HG03469 (cell line): ENCODE measurements at regions not wholly inside any gene's neighbourhood (a gene's known extent, or its start where the extent isn't known, plus 50 kb on each side); places are given as distances from the start of the nearest gene placed in this dataset.
"Not testable (repeated sequence)": the region's sequence is repeated elsewhere in the genome, so short reads cannot be mapped to it uniquely, and the experiment has no call there.

Experiments
- ATAC-seq: cut with Tn5 transposase; IDR thresholded peaks from one replicate; pipeline ENCODE4 v1.9.1; 2021; ENCODE audit warnings: mild to moderate bottlenecking, moderate library complexity, moderate number of reproducible peaks; ENCODE audit not compliant: unreplicated experiment

DNA sequence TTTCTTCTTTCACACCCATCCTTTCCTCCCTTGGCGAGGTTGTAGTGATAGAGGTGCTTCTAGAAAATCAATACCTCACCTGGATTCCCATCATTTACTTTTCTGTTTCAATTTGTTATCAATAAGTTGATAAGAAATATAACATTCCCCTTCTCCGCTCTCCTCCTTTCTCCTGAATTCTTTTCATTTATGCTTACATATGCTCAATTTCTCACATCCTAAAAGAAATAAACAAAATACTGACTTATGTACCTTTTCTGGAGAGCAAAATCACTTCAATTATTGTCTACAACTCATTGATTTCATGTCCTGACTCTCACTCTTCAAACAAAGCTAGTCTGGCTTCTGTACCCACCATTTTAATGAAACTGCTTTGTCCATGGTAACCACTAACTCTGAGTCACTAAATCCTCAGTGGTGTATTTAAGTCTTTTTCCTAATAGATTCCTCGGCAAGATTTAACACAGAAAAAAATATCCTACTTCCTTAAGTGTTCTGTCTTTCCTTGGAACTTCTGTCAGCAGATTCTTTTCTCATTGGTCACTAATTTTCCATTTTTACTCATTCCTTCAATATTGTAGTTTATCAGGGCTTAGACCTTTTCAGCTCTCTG, 289.6 kb downstream of the RFPL4B start:
- ATAC-seq: no peak

- ATAC-seq: no peak
Measured at GRCh38 chr6:112639391-112639831, 292.3 kb downstream of the RFPL4B start.

- no peak for ATAC-seq
Measured at GRCh38 chr6:112640891-112641290, 293.8 kb downstream of the RFPL4B start.

- no peak for ATAC-seq
Measured at GRCh38 chr6:112649853-112650252, 302.7 kb downstream of the RFPL4B start.

- no peak for ATAC-seq
Measured at GRCh38 chr6:112651239-112651638, 304.1 kb downstream of the RFPL4B start.

GRCh38 chr6:112659912-112660311, 312.8 kb downstream of the RFPL4B start:
- no peak for ATAC-seq

GRCh38 chr6:112660626-112661025, 313.5 kb downstream of the RFPL4B start:
- no peak for ATAC-seq

DNA sequence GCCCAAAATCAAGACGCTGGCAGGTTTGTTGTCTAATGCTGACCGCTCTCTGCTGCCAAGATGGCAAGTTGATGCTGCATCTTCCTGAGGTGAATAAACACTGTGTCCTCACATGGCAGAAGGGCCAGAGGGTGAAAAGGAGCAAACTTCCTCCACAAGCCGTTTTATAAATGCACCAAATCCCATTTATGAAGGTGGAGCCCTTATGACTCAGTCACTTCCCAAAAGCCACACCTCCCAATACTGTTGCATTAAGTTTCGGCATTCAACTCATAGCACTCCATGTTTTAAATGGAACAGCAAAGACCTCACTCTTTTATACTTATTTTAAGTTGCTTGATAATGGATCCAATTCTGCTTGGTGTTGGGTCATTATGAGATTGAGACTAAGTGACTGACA, 316.6 kb downstream of the RFPL4B start:
- no peak for ATAC-seq

- no peak for ATAC-seq
Measured at GRCh38 chr6:112665114-112665513, 318.0 kb downstream of the RFPL4B start.

GRCh38 chr6:112665815-112666214, 318.7 kb downstream of the RFPL4B start:
- no peak for ATAC-seq

GRCh38 chr6:112667427-112667826, 320.3 kb downstream of the RFPL4B start:
- no peak for ATAC-seq

DNA sequence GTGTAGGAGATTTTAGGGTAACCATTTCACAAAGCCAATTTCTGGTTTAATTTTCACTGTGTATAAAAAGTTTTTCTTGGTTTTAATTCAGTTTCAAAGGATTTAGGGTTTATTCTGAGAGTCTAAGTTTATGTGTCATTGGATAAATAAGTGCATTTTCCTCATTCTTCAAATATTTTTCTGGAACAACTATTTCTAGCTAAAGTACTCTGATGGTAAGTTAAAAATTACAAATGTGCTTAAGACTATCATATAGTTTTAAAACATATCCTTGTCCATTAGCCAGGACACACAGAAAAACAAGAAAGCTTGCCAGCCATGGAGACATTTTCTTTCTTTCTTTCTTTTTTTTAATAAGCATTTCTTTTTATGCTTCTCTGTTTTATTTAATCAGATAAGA, 333.0 kb downstream of the RFPL4B start:
- ATAC-seq: no peak

GRCh38 chr6:112682071-112682470, 334.9 kb downstream of the RFPL4B start:
- ATAC-seq: no peak

DNA sequence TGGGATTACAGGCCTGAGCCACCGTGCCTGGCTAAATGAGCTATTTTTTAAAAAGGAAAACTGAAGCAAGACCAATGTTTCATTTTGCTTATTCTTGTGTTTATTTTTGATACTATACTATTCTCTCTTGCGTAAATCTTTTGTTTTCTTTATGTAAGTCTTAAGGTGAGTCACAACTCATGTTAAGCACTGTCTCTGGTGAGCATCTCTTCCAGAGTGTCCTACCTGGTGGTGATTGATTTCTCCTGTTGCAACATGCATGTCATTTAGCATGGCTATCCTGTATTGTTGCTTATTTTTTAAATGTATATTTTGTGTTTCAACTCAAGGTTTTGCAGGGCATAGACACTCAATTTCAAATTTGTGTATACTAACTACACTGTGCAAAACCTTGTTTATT, 336.0 kb downstream of the RFPL4B start:
- no peak for ATAC-seq

DNA sequence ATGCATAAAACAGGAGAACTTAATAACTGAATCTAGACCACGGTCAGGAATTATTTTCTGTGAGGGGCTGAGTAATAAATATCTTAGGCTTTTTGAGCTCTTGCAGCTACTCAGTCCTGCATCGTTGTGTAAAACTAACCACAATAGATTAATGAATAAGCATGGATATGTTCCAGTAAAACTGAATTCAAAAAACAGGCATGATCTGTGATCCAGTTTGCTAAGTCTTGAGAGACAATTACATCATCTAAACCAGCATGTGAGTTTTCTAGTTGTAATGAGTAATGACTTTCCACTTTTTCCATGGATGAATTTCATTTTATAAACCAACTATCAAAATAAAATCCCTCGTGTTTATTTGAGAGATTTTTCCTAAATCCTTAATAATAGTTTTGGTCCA, 336.8 kb downstream of the RFPL4B start:
- ATAC-seq: no peak

DNA sequence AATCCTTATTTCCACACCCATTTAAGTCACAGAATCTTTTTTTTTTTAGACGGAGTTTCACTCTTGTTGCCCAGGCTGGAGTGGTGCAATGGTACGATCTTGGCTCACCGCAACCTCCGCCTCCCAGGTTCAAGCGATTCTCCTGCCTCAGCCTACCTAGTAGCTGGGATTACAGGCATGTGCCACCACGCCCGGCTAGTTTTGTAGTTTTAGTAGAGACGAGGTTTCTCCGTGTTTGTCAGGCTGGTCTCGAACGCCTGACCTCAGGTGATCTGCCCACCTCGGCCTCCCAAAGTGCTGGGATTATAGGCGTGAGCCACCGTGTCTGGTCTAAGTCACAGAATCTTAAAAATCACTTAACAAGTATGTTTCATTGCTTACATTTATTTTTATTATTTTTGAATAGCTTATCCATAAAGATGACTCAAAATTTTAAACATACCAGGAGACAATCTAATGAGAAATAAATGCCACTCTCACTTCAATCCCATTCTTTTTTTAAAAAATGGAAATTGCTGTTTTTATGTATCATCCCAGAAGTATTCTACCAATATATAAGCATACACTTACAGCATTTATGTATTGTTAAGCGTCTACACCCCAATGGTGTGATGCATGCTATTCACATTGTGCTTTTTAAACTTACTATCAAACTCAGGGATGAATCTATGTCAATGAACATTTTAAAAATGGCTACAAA, 338.5 kb downstream of the RFPL4B start:
- not testable (repeated sequence) for ATAC-seq

DNA sequence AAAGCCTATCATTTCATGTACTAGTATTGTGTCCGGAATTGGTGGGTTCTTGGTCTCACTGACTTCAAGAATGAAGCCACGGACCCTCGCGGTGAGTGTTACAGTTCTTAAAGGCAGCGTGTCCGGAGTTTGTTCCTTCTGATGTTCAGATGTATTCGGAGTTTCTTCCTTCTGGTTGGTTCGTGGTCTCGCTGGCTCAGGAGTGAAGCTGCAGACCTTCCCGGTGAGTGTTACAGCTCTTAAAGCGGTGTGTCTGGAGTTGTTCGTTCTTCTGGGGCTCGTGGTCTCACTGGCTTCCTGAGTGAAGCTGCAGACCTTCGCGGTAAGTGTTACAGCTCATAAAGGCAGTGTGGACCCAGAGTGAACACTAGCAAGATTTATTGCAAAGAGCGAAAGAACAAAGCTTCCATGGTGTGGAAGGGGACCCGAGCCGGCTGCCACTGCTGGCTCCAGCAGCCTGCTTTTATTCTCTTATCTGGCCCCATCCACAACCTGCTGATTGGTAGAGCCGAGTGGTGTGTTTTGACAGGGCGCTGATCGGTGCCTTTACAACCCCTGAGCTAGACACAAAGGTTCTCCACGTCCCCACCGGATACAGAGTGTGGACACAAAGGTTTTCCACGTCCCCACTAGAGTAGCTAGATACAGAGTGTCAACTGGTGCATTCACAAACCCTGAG, 341.5 kb downstream of the RFPL4B start:
- ATAC-seq: not testable (repeated sequence)

DNA sequence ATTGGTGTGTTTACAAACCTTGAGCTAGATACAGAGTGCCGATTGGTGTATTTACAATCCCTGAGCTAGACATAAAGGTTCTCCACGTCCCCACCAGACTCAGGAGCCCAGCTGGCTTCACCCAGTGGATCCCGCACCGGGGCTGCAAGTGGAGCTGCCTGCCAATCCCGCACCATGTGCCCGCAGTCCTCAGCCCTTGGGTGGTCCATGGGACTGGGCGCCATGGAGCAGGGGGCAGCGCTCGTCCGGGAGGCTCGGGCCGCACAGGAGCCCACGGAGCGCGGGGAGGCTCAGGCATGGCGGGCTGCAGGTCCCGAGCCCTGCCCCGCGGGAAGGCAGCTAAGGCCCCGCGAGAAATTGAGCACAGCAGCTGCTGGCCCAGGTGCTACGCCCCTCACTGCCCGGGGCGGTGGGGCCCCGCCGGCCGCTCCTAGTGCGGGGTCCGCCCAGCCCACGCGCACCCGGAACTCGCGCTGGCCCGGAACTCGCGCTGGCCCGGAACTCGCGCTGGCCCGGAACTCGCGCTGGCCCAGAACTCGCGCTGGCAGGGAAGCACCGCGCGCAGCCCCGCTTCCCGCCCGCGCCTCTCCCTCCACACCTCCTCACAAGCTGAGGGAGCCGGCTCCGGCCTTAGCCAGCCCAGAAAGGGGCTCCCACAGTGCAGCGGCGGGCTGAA, 342.2 kb downstream of the RFPL4B start:
- not testable (repeated sequence) for ATAC-seq

DNA sequence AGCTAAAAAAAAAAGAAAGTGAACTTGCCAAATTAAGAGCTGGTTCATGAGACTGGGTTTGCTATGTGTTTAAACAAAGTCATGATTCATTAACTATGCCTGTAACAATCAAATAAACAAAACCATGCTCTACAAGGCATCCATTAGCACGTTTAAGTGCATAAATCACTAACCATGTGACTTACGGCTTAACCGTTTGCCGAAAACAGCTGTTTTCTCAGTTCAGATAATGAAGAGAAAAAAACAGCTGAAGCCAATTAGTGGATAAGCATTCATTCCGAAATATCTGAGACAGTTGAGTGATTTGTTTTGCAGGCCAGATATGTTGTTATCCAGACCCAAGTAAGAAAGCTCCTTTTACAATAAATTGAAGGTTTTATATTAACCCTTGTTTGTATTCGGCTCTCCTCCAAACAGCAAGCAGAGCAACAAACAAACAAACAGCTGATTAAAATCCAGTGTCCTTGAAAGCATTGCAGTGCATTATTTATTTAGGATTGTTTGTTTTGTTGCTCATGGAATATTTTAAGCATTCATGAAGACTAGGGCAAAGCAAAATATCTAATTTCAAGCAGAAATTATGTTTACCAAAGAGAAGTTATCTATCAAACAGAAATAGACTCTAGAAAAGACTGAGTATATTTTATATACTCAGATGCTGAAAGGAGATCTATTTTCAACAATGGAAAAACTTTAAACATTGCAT, 343.5 kb downstream of the RFPL4B start:
- ATAC-seq: no peak

DNA sequence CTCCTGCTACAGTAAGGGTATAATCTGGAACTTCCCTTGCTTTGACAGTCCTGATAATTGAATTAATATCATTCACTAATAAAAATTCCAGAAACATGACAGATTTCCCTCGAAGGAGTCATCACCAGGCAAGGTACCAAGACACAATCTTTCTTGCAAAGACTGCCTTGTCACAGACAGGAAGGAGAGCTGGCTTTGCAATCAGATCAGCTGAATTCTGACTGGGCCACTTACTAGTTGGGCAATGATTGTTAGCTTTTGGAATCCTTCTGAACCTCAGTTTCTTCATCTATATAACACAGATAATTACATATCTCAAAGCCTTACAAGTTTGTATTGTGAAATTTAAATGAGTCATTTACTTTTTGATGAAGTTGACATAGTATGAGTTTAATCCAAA, 344.2 kb downstream of the RFPL4B start:
- no peak for ATAC-seq

DNA sequence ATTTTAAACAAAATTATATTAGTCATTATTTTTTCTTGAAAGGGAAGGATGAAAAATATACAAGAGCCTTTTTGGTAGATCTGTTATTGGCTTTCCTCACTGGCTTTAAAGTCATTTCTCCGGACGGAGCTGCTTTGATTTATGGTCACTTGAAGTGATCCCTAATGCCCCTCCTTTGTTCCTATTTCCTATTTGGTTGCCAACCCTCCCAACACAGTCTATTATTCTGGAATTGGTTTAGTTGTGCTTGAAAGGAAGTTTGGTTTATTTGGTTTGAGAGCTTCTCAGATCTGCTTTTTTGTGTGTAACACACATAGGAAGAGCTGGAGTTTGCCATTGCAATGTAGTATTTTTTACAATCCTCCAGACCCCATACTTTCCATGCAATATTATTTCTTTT, 347.9 kb downstream of the RFPL4B start:
- no peak for ATAC-seq
